ENCODE measurements at regions not wholly inside any gene's neighbourhood (a gene's known extent, or its start where the extent isn't known, plus 50 kb on each side); places are given as distances from the start of the nearest gene placed in this dataset.

DNA sequence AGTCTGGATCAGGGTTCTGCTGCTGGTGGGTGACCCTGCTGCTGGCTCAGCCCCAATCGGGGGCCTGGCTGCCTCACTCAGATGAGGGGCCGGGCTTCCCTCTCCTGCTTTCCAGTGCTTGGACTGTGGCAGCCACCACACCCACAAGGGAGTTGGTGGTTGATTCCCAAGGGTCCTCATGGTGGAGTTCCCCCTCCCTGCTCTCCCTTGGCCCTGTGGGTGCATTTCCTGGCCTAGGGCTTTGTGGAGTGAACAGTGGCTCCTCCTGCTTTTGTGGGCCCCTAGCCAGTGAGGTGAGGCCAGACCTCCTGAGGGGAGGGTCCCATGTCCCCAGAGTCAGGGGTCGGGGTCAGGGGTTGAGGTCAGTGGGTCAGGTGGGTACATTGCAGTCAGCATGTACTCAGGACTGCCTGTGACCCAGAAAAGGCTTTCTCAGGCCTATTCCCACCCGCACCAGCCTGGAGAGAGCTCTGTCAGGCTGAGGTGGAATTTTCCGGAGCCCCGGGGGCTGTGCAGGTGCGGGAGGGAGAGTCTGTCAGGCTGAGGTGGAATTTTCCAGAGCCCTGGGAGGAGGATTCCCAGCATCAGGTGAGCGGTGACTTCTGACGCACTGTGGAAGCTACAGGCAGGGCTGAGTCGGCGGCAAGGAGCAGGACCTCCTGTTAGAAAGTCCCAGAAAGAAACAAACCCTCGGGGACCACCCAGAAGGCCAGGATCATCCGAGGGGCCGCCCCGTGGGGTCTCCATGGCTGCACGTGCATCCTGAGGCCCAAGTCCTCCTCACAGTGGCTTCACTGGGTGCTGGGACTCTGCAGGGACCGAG is 94.4 kb upstream of the INSIG1 start:
- no peak for DNase-seq

DNA sequence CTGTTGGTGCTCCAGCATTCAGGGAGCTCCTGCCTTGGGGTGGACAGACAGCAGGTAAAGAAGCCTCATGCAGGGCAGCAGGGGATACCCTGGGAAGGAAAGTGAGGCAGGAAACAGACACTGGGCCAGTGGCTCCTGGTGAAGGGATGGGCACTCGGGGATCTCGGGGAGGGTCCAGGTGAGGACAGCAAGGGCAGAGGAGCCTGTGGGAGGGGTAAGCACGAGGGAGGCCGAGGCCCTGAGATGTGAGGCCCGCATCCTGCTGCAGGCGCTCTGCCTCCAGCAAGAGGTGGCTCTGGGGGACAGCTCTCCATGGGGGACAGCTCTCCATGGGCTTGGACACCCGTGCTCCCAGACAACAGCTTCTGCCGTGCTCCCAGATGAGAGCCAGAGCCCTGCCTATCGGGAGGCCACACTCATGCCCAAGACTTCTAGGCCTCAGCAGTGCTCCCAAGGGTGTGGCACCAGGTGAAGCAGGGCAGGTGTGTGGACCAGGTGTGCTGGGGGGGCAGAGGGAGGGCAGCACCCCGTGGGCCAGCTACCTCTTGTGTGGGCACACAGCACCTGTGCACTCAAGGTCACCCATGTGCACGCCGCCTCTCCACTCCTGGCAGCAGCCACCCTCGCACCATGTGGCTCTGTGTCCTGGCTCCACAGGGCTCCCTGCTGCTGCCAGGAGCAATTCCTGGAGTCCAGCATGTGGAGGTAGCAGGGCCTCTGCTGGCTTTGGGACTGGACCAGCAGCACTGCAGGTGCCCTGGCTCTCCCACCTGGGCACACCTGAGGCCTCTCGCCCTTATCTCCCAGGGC is 93.6 kb upstream of the INSIG1 start:
- DNase-seq: no peak

GRCh38 chr7:155204744-155205367 is 92.8 kb upstream of the INSIG1 start:
- DNase-seq: no peak

- DNase-seq: peak; percentile 91
These were observed 92.0 kb upstream of the INSIG1 start for GRCh38 chr7:155205368-155206317.

GRCh38 chr7:155206318-155207020 is 91.2 kb upstream of the INSIG1 start:
- DNase-seq: peak; percentile 88

- no peak for DNase-seq
These were observed 90.2 kb upstream of the INSIG1 start for GRCh38 chr7:155207326-155208002.

- DNase-seq: no peak
These were observed 88.8 kb upstream of the INSIG1 start for GRCh38 chr7:155208681-155209477.

- no peak for DNase-seq
These were observed 88.0 kb upstream of the INSIG1 start for GRCh38 chr7:155209478-155210319.

GRCh38 chr7:155210356-155210755 is 87.3 kb upstream of the INSIG1 start:
- no peak for DNase-seq

- DNase-seq: no peak
These were observed 86.5 kb upstream of the INSIG1 start for GRCh38 chr7:155211173-155211572.

GRCh38 chr7:155211761-155212160 is 85.9 kb upstream of the INSIG1 start:
- DNase-seq: no peak

DNA sequence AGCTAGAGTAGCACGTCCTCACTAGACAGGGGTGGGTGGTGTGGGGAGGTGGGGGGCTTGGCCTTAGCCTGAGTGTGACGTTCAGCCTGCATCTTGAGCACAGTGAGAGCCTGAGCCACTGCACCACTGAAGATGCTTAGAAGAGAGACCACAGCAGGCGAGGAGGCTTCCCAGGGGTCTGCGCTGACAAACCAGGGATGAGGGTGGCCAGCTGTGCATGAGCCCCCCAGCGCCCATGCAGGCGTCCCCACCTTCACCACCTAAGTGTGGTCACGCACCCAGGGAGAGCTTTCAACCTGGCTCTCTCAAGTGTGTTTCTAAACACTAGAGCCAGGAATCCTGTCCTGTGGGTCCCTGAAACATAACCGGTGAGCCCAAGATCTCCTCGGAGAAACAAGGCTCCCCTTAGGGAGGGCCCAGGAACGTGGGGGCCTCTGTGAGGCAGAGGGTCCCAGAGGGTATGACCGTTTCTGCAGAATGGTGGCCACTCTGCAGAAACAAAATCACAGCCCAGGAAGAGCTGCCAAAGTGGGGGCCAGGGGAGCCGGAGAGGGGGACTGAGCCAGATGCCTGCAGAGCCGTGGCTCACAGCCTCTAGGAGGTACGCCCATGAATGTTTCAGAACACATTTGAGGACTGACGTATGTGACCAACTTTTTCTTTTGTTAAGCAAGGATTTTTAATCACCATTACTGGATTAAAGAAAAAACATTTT is 85.2 kb upstream of the INSIG1 start:
- no peak for DNase-seq

GRCh38 chr7:155213385-155213784 is 84.3 kb upstream of the INSIG1 start:
- DNase-seq: no peak

- DNase-seq: no peak
These were observed 83.5 kb upstream of the INSIG1 start for GRCh38 chr7:155213955-155214740.

DNA sequence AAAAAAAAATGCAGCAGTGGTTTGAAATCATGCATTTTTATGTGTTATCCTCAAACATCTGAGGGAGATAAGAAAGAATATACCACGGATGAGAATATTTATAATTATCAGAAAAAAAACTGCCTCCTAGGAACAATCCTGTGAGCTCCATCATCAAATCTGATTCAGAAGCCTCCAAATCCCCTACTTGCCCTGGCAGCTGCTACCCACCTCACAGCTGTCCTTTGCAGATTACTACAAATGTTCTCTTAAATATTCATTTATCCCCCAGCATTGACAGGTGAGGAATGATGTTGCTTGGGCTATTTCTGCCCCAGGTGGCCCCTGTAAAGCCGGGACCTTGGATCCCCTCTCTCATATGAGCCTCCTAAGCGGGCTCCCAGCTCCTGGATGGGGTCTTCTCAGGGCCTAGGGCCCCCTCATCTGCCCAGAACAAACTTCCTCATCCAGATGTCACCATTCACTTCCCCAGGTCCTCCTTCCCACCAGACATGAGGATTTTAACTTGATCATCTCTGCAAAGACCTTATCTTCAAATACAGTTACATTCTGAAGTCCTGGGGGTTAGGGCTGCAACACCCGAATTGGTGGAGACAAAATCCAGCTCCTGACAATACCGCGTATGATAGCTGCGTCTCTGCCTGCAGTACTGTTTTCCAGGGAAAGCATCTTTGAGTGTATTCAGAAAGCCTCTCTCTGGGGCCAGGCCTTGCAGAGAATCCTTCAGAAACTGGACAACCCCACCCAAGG is 81.9 kb upstream of the INSIG1 start:
- no peak for DNase-seq

DNA sequence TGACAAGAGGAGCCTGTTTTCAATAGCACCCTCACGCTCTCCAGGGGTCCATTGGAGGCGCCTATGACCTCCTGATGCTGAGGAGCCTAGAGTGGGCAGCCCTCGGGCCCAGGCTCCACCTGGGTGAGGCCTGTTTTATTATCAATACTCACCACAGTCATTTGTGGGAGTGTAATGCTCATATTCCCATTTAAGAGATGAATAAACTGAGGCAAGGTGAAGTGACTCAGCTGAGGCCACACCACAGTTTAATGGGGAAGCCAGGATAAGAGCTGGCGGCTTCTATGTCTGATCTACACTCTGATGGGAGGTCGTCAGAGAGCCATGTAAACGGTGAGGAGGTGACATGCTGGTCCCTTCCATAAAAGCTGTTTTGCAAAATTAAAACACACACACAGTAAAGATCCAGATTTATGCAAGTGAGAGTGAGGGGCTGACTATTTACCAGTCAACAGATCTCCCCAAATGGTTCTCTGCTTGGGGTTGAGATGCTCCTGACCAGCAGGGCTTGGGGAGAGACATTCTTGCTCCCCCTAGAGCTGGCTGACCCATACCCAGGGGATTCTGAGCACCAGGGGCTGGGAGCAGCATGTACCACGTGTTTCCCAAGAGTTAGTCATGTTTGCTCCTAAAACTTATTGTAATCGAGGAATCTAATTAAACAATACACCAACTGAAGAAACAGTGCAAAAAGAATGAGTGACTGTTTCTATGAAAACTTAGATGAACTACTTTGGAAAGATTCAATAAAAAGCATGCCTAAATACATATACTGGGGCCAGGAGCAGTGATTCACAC is 81.0 kb upstream of the INSIG1 start:
- no peak for DNase-seq
